ENCODE measurements at regions not wholly inside any gene's neighbourhood (a gene's known extent, or its start where the extent isn't known, plus 50 kb on each side); places are given as distances from the start of the nearest gene placed in this dataset.
"Not testable (repeated sequence)": the region's sequence is repeated elsewhere in the genome, so short reads cannot be mapped to it uniquely, and the experiment has no call there.

DNA sequence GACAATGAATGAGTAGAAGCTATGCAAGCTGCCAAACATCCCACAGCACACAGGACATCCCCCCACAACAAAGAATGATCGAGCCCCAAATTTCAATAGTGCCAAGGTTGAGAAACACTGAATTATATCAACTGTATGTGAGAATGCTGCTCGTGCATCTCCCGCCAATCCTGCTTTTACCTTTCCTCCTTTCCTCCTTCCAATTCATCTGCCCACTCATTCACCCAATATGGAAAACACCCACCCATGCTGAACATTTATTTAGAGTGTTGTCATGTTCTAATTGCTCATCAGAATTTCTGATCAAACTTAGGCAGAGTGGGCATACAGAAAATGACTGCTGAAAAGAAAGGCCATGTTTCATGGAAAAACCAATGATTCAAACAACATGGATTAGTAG lies 183.0 kb downstream of the TMEM114 start:
- Histone ChIP-seq H3K27me3 (ENCODE audit: control insufficient read depth, insufficient read depth, low read length) (no peaks in the 10 kb centered on the region), H3K27ac (ENCODE audit: low read depth, low read length) (no peak overlapping the region), H3K9me3 (ENCODE audit: control insufficient read depth, insufficient read depth, low read length) (no peaks in the 10 kb centered on the region), H3K36me3 (ENCODE audit: control insufficient read depth, insufficient read depth, low read length) (no peaks in the 10 kb centered on the region), H3K4me3 (ENCODE audit: low read depth, low read length) (no peak overlapping the region), H3K4me1 (ENCODE audit: control insufficient read depth, insufficient read depth, low read length) (no peaks in the 10 kb centered on the region)
- WGBS (ENCODE audit: insufficient coverage), result no CpG with 5 or more reads among the region's 3 CpGs
- no peak for DNase-seq (ENCODE audit: low read depth in 4 of 6, low spot score in 6 of 6)

DNA sequence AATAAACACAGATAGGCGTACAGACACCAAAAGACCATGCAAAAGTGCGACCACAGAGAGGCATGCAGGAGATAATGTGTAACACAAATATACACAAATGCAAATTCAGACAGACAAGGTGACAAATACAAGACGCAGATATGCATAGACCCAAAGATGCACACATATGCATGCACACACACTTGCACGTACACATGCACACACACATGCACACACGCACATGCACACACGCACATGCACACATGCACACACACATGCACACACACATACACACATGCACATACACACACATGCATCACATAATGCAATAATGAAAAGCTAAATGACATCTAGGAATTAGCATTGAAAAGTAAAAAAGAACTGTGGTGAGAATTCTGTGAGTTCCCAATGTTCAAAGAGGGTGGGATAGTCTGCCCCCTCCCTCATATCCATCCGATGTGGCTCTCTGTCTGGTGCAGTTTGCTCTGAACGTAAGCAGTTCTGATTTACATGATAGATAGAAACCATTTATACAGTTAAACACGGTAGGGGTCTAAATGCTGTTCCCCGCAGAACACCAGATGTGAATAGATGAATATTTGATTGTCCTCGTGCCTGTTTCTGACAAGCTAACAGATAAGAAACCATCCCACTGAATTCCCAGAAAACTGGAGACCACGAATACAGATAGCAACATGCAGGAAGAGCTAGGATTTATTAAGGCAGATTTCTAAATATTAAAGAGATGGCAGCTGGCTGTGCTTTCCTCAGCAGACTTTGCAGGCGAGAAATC lies 186.1 kb downstream of the TMEM114 start:
- Histone ChIP-seq H3K27ac (ENCODE audit: low read depth, low read length) (no peak overlapping the region), H3K27me3 (ENCODE audit: control insufficient read depth, insufficient read depth, low read length) (no peaks in the 10 kb centered on the region), H3K9me3 (ENCODE audit: control insufficient read depth, insufficient read depth, low read length) (no peaks in the 10 kb centered on the region), H3K4me3 (ENCODE audit: low read depth, low read length) (no peak overlapping the region), H3K36me3 (ENCODE audit: control insufficient read depth, insufficient read depth, low read length) (no peaks in the 10 kb centered on the region), H3K4me1 (ENCODE audit: control insufficient read depth, insufficient read depth, low read length) (no peaks in the 10 kb centered on the region)
- 89% methylated on average over 4 of the region's 13 CpGs for WGBS (ENCODE audit: insufficient coverage)
- DNase-seq (ENCODE audit: low read depth in 4 of 6, low spot score in 6 of 6), result peak in 1 of 6 donors; percentile 76

DNA sequence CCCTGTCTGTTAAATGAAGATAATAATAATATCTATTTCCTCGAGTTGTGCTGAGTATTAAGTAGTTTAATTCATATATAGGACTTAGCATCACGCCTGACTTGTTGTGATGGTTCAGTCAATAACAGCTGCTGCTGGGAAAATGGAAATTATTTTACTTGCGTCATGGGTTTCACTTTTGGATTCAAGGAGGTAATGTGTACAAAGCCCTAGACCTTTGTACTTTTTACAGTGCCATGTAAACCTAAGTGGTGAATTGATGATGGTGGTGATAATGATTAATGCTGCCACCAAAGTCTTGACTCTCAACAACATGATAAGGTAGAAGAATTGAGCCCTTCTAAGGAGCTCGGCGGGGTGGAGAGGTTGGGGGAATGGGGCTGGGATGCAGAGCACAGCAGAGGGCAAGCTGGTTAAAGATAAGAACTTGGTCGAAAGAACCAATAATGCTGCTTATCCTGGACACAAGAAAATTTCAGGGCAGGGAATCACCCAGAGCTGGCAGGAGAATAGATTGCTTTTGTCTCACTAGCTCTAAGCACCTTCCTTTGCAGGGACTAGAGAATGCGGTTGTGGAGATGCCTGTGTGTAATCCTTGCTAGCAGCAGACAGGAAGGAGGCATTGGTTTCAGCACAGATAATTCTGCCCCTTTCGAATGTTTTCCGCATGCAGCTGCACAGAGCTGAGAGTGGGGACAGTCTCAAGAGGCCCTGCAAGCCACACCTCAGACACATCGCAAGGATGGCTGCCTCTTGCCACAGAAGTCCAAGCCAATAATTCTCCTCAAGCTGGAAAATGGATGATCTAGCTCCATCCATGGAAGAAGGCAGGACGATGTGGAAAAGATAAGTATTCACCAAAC lies 187.1 kb downstream of the TMEM114 start:
- no peak overlapping the region for H3K27ac ChIP-seq (ENCODE audit: low read depth, low read length)

DNA sequence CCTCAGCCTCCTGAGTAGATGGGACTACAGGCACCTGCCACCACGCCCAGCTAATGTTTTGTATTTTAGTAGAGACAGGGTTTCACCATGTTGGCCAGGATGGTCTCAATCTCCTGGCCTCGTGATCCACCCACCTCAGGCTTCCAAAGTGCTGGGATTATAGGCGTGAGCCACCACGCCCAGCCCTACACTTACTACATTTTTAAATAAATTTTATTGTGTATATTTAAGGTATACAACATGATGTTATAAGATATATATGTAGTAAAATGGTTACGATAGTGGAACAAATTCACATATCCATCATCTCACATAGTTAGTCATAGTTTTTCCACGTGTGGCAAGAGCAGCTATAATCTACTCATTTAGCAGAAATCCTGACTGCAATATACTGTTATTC lies 189.6 kb downstream of the TMEM114 start:
- H3K4me1 ChIP-seq (ENCODE audit: control insufficient read depth, insufficient read depth, low read length); H3K36me3 ChIP-seq (ENCODE audit: control insufficient read depth, insufficient read depth, low read length); H3K4me3 ChIP-seq (ENCODE audit: low read depth, low read length); H3K9me3 ChIP-seq (ENCODE audit: control insufficient read depth, insufficient read depth, low read length); H3K27ac ChIP-seq (ENCODE audit: low read depth, low read length); DNase-seq (ENCODE audit: low read depth in 4 of 6, low spot score in 6 of 6); H3K27me3 ChIP-seq (ENCODE audit: control insufficient read depth, insufficient read depth, low read length): not testable (repeated sequence)
- no CpG with 5 or more reads among the region's 6 CpGs for WGBS (ENCODE audit: insufficient coverage)

More for the DNA sequence above, 187.1 kb downstream of the TMEM114 start:
- 90% methylated on average over 8 of the region's 11 CpGs for WGBS (ENCODE audit: insufficient coverage)
- peak in 1 of 6 donors; percentile 71 for DNase-seq (ENCODE audit: low read depth in 4 of 6, low spot score in 6 of 6)
- no peaks in the 10 kb centered on the region for H3K27me3 ChIP-seq (ENCODE audit: control insufficient read depth, insufficient read depth, low read length)
- no peaks in the 10 kb centered on the region for H3K36me3 ChIP-seq (ENCODE audit: control insufficient read depth, insufficient read depth, low read length)
- H3K9me3 ChIP-seq (ENCODE audit: control insufficient read depth, insufficient read depth, low read length), result no peaks in the 10 kb centered on the region
- H3K4me1 ChIP-seq (ENCODE audit: control insufficient read depth, insufficient read depth, low read length), result no peaks in the 10 kb centered on the region
- H3K4me3 ChIP-seq (ENCODE audit: low read depth, low read length), result no peak overlapping the region

DNA sequence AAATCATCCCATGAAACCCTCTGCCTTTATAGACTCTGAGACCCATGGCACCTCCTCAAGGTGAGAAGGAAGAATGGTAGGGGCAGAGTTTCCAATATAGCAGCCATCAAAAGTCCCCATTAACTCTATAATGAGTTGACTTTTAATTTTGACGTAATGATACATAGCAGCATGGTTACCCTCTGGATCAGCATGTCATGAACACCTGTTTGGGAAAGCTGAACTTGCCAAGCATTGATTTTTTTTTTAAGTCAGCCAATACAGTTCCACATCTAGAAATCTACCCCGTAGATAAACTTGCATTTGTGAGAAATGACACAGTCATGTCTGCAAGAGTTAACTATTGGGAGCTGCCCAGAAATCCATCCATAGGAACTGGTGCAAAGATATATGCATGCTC lies 191.8 kb downstream of the TMEM114 start:
- H3K36me3 ChIP-seq (ENCODE audit: control insufficient read depth, insufficient read depth, low read length), result no peaks in the 10 kb centered on the region
- WGBS (ENCODE audit: insufficient coverage), result no CpG with 5 or more reads among the region's 2 CpGs

DNA sequence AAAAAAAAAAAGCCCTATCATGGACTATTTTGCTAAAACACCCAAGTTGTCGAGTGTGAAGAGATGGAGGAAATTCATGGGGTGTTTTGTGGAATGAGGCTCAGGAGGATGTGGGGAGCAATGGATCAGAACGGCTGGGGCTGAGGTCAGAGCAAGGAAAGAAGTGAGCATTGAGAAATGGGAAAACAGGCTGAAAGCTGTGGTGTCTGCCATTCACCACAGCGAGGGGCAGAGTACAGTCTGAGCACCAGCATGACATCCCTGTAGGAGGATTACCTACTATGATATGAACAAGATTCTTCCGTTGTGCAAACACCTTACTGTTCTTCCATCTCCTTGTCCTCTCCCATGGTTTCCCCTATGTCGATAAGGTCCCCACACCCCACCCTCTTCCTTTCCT lies 193.1 kb downstream of the TMEM114 start:
- WGBS (ENCODE audit: insufficient coverage), result 81% methylated on average over 5 of the region's 5 CpGs
- no peaks in the 10 kb centered on the region for H3K4me1 ChIP-seq (ENCODE audit: control insufficient read depth, insufficient read depth, low read length)
- no peaks in the 10 kb centered on the region for H3K27me3 ChIP-seq (ENCODE audit: control insufficient read depth, insufficient read depth, low read length)
- DNase-seq (ENCODE audit: low read depth in 4 of 6, low spot score in 6 of 6), result no peak
- no peaks in the 10 kb centered on the region for H3K36me3 ChIP-seq (ENCODE audit: control insufficient read depth, insufficient read depth, low read length)
- no peak overlapping the region for H3K4me3 ChIP-seq (ENCODE audit: low read depth, low read length)
- H3K9me3 ChIP-seq (ENCODE audit: control insufficient read depth, insufficient read depth, low read length), result no peaks in the 10 kb centered on the region
- H3K27ac ChIP-seq (ENCODE audit: low read depth, low read length), result no peak overlapping the region

More for the DNA sequence above, 191.8 kb downstream of the TMEM114 start:
- no peak for DNase-seq (ENCODE audit: low read depth in 4 of 6, low spot score in 6 of 6)
- no peaks in the 10 kb centered on the region for H3K9me3 ChIP-seq (ENCODE audit: control insufficient read depth, insufficient read depth, low read length)
- H3K4me3 ChIP-seq (ENCODE audit: low read depth, low read length), result no peak overlapping the region
- no peaks in the 10 kb centered on the region for H3K4me1 ChIP-seq (ENCODE audit: control insufficient read depth, insufficient read depth, low read length)
- no peak overlapping the region for H3K27ac ChIP-seq (ENCODE audit: low read depth, low read length)
- no peaks in the 10 kb centered on the region for H3K27me3 ChIP-seq (ENCODE audit: control insufficient read depth, insufficient read depth, low read length)

DNA sequence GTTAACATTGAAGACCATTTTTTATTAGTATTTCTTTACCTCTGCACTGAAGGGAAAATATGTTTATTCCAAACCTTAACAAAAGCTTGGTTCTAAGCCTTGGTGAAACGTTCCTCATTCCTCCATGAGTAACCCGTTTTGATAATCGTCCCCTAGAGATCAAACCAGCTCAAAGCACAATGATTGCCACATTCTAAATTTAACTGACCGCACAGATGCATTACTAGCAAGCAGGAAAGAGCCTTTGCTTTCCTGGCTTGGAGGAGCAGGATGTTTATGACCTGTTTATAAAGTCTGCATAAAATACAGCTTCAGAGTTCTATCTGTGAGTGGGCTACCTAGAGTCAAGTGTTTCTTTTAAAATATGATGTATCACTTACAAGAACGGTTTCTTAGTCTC lies 193.8 kb downstream of the TMEM114 start:
- H3K4me1 ChIP-seq (ENCODE audit: control insufficient read depth, insufficient read depth, low read length), result no peaks in the 10 kb centered on the region
- H3K36me3 ChIP-seq (ENCODE audit: control insufficient read depth, insufficient read depth, low read length), result no peaks in the 10 kb centered on the region
- no peaks in the 10 kb centered on the region for H3K27me3 ChIP-seq (ENCODE audit: control insufficient read depth, insufficient read depth, low read length)
- 55% methylated on average over 3 of the region's 5 CpGs for WGBS (ENCODE audit: insufficient coverage)
- no peak overlapping the region for H3K4me3 ChIP-seq (ENCODE audit: low read depth, low read length)
- DNase-seq (ENCODE audit: low read depth in 4 of 6, low spot score in 6 of 6), result no peak
- no peak overlapping the region for H3K27ac ChIP-seq (ENCODE audit: low read depth, low read length)
- H3K9me3 ChIP-seq (ENCODE audit: control insufficient read depth, insufficient read depth, low read length), result no peaks in the 10 kb centered on the region

DNA sequence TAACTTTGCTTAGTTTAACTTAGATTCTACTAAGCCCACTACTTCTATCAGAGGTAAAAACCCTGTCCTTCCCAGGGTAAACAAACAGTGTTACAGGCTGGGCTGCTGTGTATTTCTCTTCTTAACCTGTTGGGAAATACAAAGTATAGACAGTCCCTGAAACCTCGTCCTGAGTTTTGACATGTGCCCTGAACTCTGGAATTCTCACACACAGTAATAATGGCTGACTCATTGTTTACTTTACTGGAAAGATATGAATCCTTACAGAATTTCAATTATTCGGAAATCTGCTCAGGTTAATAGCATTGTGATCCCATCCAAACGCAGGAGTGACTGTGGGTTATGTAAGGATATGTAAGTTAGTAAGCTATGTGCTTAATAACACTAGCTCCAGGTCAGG lies 199.1 kb downstream of the TMEM114 start:
- WGBS (ENCODE audit: insufficient coverage), result 100% methylated on average over 1 of the region's 3 CpGs

DNA sequence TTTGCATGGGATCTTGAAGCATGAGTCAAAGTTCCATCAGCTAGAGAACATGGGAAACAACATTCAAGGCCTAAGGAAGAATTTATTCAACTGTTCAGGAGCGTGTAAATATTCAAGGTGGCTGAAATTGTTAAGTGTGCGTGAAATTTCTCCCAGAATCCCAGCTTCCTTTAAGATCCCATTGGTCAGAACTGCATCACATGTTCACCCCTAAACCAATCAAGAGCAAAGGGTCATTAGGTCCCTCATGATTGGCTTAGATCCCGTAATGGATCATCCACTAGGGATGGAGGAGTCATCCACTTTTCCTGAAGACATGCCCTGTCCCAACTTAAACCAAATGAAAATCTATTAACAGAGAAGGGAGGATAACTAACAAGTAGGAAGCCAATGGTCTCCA lies 201.6 kb downstream of the TMEM114 start:
- Histone ChIP-seq H3K27me3 (ENCODE audit: control insufficient read depth, insufficient read depth, low read length) (no peaks in the 10 kb centered on the region), H3K27ac (ENCODE audit: low read depth, low read length) (no peak overlapping the region), H3K4me3 (ENCODE audit: low read depth, low read length) (no peak overlapping the region), H3K4me1 (ENCODE audit: control insufficient read depth, insufficient read depth, low read length) (no peaks in the 10 kb centered on the region), H3K36me3 (ENCODE audit: control insufficient read depth, insufficient read depth, low read length) (no peaks in the 10 kb centered on the region), H3K9me3 (ENCODE audit: control insufficient read depth, insufficient read depth, low read length) (no peaks in the 10 kb centered on the region)
- WGBS (ENCODE audit: insufficient coverage), result no CpG with 5 or more reads among the region's 3 CpGs
- no peak for DNase-seq (ENCODE audit: low read depth in 4 of 6, low spot score in 6 of 6)

More for the DNA sequence above, 199.1 kb downstream of the TMEM114 start:
- Histone ChIP-seq H3K4me1 (ENCODE audit: control insufficient read depth, insufficient read depth, low read length) (no peaks in the 10 kb centered on the region), H3K27me3 (ENCODE audit: control insufficient read depth, insufficient read depth, low read length) (no peaks in the 10 kb centered on the region), H3K9me3 (ENCODE audit: control insufficient read depth, insufficient read depth, low read length) (no peaks in the 10 kb centered on the region), H3K27ac (ENCODE audit: low read depth, low read length) (no peak overlapping the region), H3K36me3 (ENCODE audit: control insufficient read depth, insufficient read depth, low read length) (no peaks in the 10 kb centered on the region), H3K4me3 (ENCODE audit: low read depth, low read length) (no peak overlapping the region)
- DNase-seq (ENCODE audit: low read depth in 4 of 6, low spot score in 6 of 6), result no peak

Data from spinal cord (tissue), 9 donors.